Retina (tissue), 1 donor: ENCODE measurements at regions not wholly inside any gene's neighbourhood (a gene's known extent, or its start where the extent isn't known, plus 50 kb on each side); places are given as distances from the start of the nearest gene placed in this dataset.

ENCODE experiments used
- DNase-seq: peaks from one replicate; pipeline ENCODE4 v3.0.0-alpha.2; 2016

GRCh38 chr1:168381850-168382249 is 101.2 kb downstream of the TBX19 start:
- DNase-seq: no peak

GRCh38 chr1:168380945-168381344 is 100.3 kb downstream of the TBX19 start:
- no peak for DNase-seq

- no peak for DNase-seq
Observed at GRCh38 chr1:168379104-168379860, 98.6 kb downstream of the TBX19 start.

GRCh38 chr1:168375566-168376300 is 95.1 kb downstream of the TBX19 start:
- no peak for DNase-seq

- DNase-seq: no peak
Observed at GRCh38 chr1:168374566-168374965, 93.9 kb downstream of the TBX19 start.

GRCh38 chr1:168373869-168374268 is 93.2 kb downstream of the TBX19 start:
- DNase-seq: no peak

GRCh38 chr1:168372861-168373371 is 92.2 kb downstream of the TBX19 start:
- no peak for DNase-seq

- no peak for DNase-seq
Observed at GRCh38 chr1:168372307-168372706, 91.6 kb downstream of the TBX19 start.

GRCh38 chr1:168371477-168371876 is 90.8 kb downstream of the TBX19 start:
- no peak for DNase-seq

GRCh38 chr1:168370586-168370985 is 89.9 kb downstream of the TBX19 start:
- no peak for DNase-seq

- DNase-seq: no peak
Observed at GRCh38 chr1:168369655-168370054, 89.0 kb downstream of the TBX19 start.

GRCh38 chr1:168368131-168368530 is 87.5 kb downstream of the TBX19 start:
- DNase-seq: no peak

GRCh38 chr1:168365719-168366479 is 85.2 kb downstream of the TBX19 start:
- DNase-seq: no peak
